OCI-LY3 (cell line): ENCODE measurements at regions not wholly inside any gene's neighbourhood (a gene's known extent, or its start where the extent isn't known, plus 50 kb on each side); places are given as distances from the start of the nearest gene placed in this dataset.

Experiments used
- CTCF ChIP-seq: fragments of 200-600, 300-600 bp; sonication (generic); IDR thresholded peaks from 2 replicates; pipeline ENCODE4 v1.5.1; 2014; ENCODE audit warnings: antibody characterized with exemption, low read length, low read depth
- EZH2phosphoT487 ChIP-seq: fragments of 200-600 bp; shearing (Covaris generic); IDR thresholded peaks from 2 replicates; pipeline ENCODE4 v1.6.1; 2018; ENCODE audit warnings: antibody characterized with exemption, mixed run types, low read depth

- no peak for TF ChIP-seq CTCF
- TF ChIP-seq EZH2phosphoT487, result no peak
These were observed 193.1 kb upstream of the CXCR4 start for GRCh38 chr2:136310797-136311603.
